NCI-H1436 treated with DMSO at 0.1 percent for 48 hours (cell line): ENCODE measurements at regions not wholly inside any gene's neighbourhood (a gene's known extent, or its start where the extent isn't known, plus 50 kb on each side); places are given as distances from the start of the nearest gene placed in this dataset.
"Not testable (repeated sequence)": the region's sequence is repeated elsewhere in the genome, so short reads cannot be mapped to it uniquely, and the experiment has no call there.

ENCODE experiments used
- DNase-seq: peaks from one replicate; lab custom pipeline; 2025; lab: John Stamatoyannopoulos, UW

GRCh38 chr2:3115301-3116042 lies 262.1 kb downstream of the EIPR1 start:
- DNase-seq = no peak

- DNase-seq = no peak
Measured at GRCh38 chr2:3114406-3115185, 263.0 kb downstream of the EIPR1 start.

GRCh38 chr2:3113769-3114168 lies 263.8 kb downstream of the EIPR1 start:
- DNase-seq = no peak

GRCh38 chr2:3113122-3113521 lies 264.5 kb downstream of the EIPR1 start:
- DNase-seq = no peak

GRCh38 chr2:3112553-3112952 lies 265.1 kb downstream of the EIPR1 start:
- no peak for DNase-seq

- DNase-seq = no peak
Measured at GRCh38 chr2:3112131-3112530, 265.5 kb downstream of the EIPR1 start.

GRCh38 chr2:3110994-3111666 lies 266.5 kb downstream of the EIPR1 start:
- DNase-seq = no peak

- no peak for DNase-seq
Measured at GRCh38 chr2:3110555-3110954, 267.1 kb downstream of the EIPR1 start.

- DNase-seq = no peak
Measured at GRCh38 chr2:3108710-3109702, 268.6 kb downstream of the EIPR1 start.

GRCh38 chr2:3108105-3108504 lies 269.5 kb downstream of the EIPR1 start:
- DNase-seq = no peak

- no peak for DNase-seq
Measured at GRCh38 chr2:3107567-3107966, 270.1 kb downstream of the EIPR1 start.

- no peak for DNase-seq
Measured at GRCh38 chr2:3105814-3106569, 271.6 kb downstream of the EIPR1 start.

- not testable (repeated sequence) for DNase-seq
Measured at GRCh38 chr2:3104958-3105813, 272.4 kb downstream of the EIPR1 start.

- DNase-seq = no peak
Measured at GRCh38 chr2:3104261-3104660, 273.4 kb downstream of the EIPR1 start.

GRCh38 chr2:3102922-3103569 lies 274.6 kb downstream of the EIPR1 start:
- DNase-seq = no peak

- DNase-seq = no peak
Measured at GRCh38 chr2:3102081-3102921, 275.3 kb downstream of the EIPR1 start.

- no peak for DNase-seq
Measured at GRCh38 chr2:3101016-3101942, 276.3 kb downstream of the EIPR1 start.
